ENCODE measurements at regions not wholly inside any gene's neighbourhood (a gene's known extent, or its start where the extent isn't known, plus 50 kb on each side); places are given as distances from the start of the nearest gene placed in this dataset.

GRCh38 chr3:147210676-147211075 lies 195.7 kb downstream of the ZIC4 start:
- TF ChIP-seq CTCF (conservative IDR thresholded peaks at IDR 0.05 in 1 of 2, IDR thresholded peaks at IDR 0.05 in 1 of 2; ENCODE audit: extremely low read depth in 1 of 2, insufficient read depth in 1 of 2, low read depth in 1 of 2, low read length in 2 of 2) (no peak), EZH2 (IDR thresholded peaks at IDR 0.05; ENCODE audit: borderline replicate concordance, low read length) (no peak)
